ENCODE measurements at regions not wholly inside any gene's neighbourhood (a gene's known extent, or its start where the extent isn't known, plus 50 kb on each side); places are given as distances from the start of the nearest gene placed in this dataset.

- ATAC-seq: no peak
- DNase-seq (ENCODE audit: low spot score): no peak
These were observed 152.8 kb downstream of the BCL11A start for GRCh38 chr2:60400462-60401246.

DNA sequence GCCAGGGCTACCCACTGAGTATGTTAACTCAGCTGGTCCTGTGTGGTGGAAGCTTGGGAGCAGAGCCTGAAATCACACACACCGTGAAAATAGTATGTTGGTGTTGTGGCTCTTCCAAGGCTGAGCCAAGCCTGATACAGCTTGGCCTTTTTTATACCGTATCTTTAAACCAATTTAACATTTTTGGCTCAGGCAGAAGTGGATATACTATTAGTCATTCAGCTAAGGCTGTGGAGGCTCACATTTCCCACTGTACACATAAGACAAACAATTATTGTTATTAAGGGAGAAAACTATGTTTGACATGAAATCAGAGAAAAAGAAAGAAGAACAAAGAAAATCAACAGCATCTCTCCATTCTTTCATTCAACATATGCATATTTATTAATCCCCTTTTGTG, 159.0 kb downstream of the BCL11A start:
- DNase-seq (ENCODE audit: low spot score) (no peak), ATAC-seq (no peak)

DNA sequence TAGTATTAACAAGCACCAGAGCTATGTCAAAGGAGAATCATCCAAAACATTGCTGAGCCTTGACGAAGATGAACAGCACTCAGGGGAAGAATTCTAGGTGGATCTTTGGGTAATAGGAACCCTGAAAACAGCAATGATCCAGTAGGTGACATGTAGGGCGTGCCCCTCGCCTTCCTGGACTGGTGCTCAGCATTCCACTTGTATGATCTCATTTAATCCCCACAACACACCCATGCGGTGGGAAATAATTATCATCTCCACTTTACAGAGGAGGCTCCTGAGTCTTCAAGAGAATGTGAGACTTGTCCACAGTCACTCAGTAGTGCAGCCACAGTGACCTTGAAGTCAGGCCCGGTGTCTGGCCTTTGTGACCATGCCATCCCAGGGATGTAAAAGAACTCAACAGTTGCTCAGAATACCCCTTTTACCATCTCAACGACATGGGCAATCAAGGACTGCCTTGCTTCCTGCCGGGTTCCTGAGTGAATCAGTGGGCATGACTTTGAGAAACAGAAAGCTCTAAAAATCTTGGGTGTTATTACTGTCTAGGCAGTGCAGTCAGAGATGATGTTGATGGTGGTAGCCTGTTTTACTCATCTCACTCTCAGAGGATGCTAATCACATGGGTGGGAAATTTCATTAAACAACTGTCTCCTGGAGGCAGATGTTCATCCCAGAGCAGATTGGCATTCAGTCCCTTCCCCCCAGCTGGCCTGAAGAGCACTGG, 161.6 kb downstream of the BCL11A start:
- no peak for DNase-seq (ENCODE audit: low spot score)
- no peak for ATAC-seq

- ATAC-seq: no peak
- DNase-seq (ENCODE audit: low spot score): no peak
These were observed 162.2 kb downstream of the BCL11A start for GRCh38 chr2:60391230-60391629.

GRCh38 chr2:60386436-60386835, 167.0 kb downstream of the BCL11A start:
- ATAC-seq (no peak), DNase-seq (ENCODE audit: low spot score) (no peak)

DNA sequence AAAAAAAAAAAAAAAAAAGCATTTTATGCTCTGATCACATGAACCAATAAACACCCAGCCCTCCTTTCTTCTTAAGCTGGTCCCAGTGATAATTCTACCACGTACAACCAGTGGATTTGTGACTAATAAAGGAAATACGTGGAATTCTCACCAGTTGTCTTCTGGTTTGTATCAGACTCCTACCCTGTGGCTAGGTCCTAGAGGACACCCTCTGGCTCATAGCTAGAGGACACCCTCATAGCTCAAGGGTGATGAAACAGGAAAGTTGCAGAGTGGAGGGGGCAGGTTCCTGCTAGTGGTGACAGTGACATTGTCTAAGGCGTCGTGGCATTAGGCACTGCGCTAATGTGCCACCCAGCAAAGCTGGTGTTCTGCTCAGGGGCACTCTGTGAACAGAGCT, 167.8 kb downstream of the BCL11A start:
- ATAC-seq: no peak
- no peak for DNase-seq (ENCODE audit: low spot score)

GRCh38 chr2:60383401-60384143, 169.9 kb downstream of the BCL11A start:
- DNase-seq (ENCODE audit: low spot score) (no peak), ATAC-seq (no peak)

- no peak for DNase-seq (ENCODE audit: low spot score)
- no peak for ATAC-seq
These were observed 173.0 kb downstream of the BCL11A start for GRCh38 chr2:60380411-60380810.

DNA sequence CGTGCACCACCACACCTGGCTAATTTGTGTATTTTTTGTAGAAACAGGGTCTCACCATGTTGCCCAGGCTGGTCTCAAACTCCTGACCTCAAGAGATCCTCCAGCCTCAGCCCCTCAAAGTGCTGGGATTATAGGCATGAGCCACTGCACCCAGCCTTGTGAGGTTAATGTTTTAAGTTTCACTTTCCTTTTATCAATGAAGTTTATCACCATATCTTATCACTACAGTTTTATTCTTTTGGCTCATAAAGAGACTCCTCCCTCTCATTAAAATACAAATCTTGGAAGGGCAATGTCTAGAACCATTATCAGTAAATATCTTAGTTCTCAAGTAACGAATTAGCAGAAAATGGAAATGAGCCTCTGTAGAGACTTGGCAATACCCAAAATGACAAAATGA, 173.8 kb downstream of the BCL11A start:
- ATAC-seq: no peak
- DNase-seq (ENCODE audit: low spot score): no peak

GRCh38 chr2:60379216-60379615, 174.2 kb downstream of the BCL11A start:
- ATAC-seq (no peak), DNase-seq (ENCODE audit: low spot score) (no peak)

GRCh38 chr2:60377825-60378224, 175.6 kb downstream of the BCL11A start:
- DNase-seq (ENCODE audit: low spot score) (no peak), ATAC-seq (no peak)

- ATAC-seq: no peak
- no peak for DNase-seq (ENCODE audit: low spot score)
These were observed 177.2 kb downstream of the BCL11A start for GRCh38 chr2:60376252-60376651.

GRCh38 chr2:60371681-60372080, 181.8 kb downstream of the BCL11A start:
- DNase-seq (ENCODE audit: low spot score) (no peak), ATAC-seq (no peak)

DNA sequence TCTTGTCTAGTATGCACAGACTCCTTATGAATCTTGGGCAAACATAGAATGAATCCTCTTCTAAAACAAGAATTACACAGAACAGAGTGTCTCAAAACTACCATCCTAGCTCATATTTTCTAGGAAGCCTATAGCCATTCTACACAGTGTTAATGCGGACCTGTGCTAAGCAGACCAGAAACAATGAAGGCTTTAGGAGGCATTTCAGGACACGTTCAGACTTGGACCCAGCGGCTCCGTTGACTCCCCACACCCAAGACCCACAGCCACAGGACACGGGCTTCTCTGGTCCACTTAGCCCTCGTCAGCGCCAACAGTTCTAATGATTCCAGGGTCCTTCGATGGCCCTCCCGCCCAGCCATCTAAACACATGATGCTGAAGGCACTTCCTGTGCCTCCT, 182.2 kb downstream of the BCL11A start:
- ATAC-seq (no peak), DNase-seq (ENCODE audit: low spot score) (no peak)

DNA sequence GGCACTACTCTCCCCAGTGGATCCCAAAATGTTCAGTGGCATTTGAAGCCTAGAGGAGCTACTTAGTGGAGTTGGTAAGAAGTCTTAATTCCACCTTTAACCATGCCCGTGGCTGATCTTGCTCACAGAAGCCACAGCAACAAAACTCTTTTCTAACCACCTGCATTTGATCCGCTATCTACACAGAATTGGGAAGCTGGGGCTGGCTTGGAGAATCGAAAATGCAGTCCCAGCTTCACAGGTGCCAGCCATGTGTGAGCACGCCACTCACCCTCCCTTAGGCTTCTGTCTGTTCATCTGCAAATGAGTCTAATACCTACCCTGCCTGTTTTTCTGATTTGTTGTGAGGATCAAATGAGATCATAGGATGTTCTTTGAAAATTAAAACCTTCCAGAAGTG, 182.6 kb downstream of the BCL11A start:
- DNase-seq (ENCODE audit: low spot score) (peak; percentile 14), ATAC-seq (no peak)

DNA sequence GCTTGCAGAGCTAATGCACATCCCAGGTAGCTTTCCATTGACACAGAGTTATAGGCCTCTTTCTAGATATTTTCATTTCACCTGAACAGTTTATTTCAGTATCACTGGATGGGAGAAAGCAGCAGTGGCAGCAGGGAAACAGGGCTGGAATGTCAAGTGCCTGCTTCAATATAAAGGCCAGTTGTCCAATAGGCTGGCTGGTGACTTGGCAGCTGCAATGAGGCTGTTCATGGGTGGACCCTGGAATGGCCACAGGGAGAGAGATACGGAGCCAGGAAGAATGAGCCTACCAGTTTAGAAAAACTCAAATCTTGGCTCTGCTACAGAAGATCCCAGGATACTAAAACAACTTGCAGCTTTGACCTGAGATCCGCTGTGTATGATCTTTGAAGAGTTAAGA, 185.0 kb downstream of the BCL11A start:
- DNase-seq (ENCODE audit: low spot score): no peak
- ATAC-seq: no peak

GRCh38 chr2:60366135-60366712, 187.2 kb downstream of the BCL11A start:
- ATAC-seq: no peak
- no peak for DNase-seq (ENCODE audit: low spot score)

DNA sequence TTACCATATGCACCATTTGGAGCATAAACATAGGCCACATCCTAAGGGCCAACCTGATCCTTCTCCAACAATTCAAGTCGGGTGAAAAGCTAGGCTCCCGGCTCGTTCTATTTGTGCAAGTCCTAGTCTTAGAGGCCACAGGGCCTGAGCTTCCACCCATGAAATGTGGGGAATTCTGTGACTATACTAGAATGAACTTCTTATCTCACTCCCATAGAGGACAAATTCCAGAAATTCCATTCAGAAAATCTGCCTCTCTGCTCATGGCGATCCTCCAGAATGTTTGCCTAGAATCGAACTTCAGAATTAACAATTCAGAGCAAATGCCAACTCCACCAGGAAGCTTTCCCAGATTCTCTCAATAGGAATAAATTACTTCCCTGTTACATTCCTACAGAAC, 187.9 kb downstream of the BCL11A start:
- peak; percentile 30 for DNase-seq (ENCODE audit: low spot score)
- ATAC-seq: no peak

DNA sequence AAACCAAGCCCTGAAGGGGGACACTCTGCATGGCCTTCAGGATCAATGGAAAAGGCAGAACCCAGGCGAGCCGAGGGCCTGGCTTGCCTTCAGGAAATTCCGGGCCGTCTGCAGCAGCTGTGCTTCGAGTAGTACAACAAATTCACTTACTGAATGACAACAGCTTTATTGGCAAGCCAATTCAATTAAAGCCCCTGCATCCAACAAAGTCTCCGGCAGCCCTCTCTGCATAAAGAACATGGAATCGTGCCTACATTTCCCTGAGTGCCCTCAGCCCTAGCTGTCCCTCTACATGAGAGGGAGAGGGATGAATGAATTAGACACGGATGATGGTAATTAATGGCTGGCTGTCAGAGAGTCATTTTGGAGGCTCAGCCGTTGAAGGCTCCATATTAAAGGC, 189.0 kb downstream of the BCL11A start:
- no peak for ATAC-seq
- peak; percentile 8 for DNase-seq (ENCODE audit: low spot score)

DNA sequence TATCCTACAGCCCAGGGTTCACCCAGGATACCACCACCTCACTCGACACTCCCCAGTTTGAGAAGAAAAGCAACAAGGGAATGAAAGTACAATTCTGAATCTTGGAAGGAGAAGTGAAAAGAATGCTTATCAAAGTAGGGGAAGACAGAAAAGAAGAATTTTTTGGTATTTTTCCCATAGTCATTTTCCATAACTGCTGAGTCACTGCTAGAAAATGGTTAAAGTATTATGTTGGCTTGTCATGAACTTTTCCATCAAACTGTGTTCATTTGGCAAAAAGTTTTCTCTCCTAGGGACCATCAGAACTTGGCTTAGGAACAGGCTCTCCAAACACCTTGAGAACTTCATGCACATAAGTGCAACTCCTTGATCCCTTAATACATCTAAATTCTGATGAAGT, 192.0 kb downstream of the BCL11A start:
- DNase-seq (ENCODE audit: low spot score) (no peak), ATAC-seq (no peak)

DNA sequence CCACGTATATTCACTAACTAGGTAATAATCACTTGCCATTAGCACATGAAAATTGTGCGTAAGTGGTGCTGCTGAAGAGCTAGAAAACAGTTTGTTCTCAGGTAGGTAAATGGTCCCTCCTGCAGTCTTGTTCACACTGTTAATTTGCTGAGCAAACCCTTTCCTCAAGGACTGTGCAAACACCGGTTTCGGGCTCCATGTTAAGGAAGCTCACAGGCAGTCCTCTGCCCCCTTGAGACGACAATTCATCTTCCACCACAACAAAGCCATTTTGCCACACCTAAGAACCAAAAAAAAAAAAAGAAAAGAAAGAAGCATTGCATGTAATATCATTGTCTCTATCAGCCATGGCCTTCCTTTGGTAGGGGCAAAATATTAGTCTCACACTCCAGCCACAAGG, 193.9 kb downstream of the BCL11A start:
- ATAC-seq (no peak), DNase-seq (ENCODE audit: low spot score) (no peak)

GRCh38 chr2:60358476-60358875, 195.0 kb downstream of the BCL11A start:
- no peak for DNase-seq (ENCODE audit: low spot score)
- no peak for ATAC-seq

Measured in left lobe of liver (tissue), 2 donors.